G401 (cell line): ENCODE measurements at regions not wholly inside any gene's neighbourhood (a gene's known extent, or its start where the extent isn't known, plus 50 kb on each side); places are given as distances from the start of the nearest gene placed in this dataset.
"Not testable (repeated sequence)": the region's sequence is repeated elsewhere in the genome, so short reads cannot be mapped to it uniquely, and the experiment has no call there.

Source experiments
- DNase-seq: peaks from one replicate; pipeline ENCODE4 v3.0.0-alpha.2; 2015; ENCODE audit warnings: low spot score
- in situ Hi-C: cut with HindIII; loops from 2 replicates; pipeline ENCODE4 v1.10.0; 2016; ENCODE audit warnings: low sequenced_read_pairs, mixed read lengths

DNA sequence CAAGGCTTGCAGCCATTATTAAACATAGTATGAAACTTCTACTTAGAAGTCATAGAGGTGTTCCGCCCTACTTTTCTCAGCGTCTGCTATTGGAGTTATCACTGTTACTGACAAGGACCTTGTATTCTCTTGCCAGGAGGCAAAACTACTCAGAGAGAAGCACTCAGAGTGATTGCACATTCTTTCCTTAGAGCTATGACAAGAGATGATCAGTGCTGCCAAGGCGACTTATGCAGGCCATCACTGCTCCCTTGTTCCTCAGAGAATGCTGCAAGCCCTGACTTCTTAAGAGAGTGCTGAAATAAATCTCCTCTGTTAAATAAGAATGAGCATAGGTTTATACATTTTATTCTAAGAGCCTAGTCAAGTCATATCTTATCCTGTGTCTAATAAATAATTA is 534.6 kb upstream of the PHF14 start:
- DNase-seq = no peak
- in situ Hi-C loops = no loop called here

GRCh38 chr7:10455936-10456335 is 517.7 kb upstream of the PHF14 start:
- DNase-seq = no peak
- in situ Hi-C loops = no loop called here

DNA sequence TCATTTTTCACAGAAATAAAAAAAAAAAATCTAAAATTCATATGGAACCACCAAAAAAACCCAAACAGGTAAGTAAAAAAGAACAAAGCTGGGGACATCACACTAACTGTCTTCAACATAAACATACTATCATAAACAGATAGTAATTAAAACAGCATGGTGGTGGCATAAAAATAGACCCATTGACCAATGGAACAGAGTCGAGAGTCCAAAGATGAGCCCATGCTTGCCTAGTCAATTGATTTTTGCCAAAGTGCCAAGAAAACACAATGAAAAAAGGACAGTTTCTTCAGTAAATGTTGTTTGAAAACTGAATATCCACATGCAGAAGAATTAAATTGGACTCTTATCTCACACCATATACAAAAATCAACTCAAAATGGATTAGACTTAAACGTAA is 513.2 kb upstream of the PHF14 start:
- DNase-seq = no peak
- in situ Hi-C loops = no loop called here

- DNase-seq = no peak
- in situ Hi-C loops = no loop called here
Observed at GRCh38 chr7:10463701-10464100, 510.0 kb upstream of the PHF14 start.

DNA sequence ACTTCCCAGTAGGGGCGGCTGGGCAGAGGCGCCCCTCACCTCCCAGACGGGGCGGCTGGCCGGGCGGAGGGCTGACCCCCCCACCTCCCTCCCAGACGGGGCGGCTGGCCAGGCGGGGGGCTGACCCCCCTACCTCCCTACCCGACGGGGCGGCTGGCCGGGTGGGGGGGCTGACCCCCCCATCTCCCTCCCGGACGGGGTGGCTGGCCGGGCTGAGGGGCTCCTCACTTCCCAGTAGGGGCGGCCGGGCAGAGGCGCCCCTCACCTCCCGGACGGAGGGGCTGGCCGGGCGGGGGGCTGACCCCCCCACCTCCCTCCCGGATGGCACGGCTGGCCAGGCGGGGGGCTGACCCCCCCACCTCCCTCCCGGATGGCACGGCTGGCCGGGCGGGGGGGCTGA is 508.1 kb upstream of the PHF14 start:
- DNase-seq, in situ Hi-C loops: not testable (repeated sequence)

- in situ Hi-C loops = no loop called here
- no peak for DNase-seq
Observed at GRCh38 chr7:10468908-10469307, 504.8 kb upstream of the PHF14 start.

DNA sequence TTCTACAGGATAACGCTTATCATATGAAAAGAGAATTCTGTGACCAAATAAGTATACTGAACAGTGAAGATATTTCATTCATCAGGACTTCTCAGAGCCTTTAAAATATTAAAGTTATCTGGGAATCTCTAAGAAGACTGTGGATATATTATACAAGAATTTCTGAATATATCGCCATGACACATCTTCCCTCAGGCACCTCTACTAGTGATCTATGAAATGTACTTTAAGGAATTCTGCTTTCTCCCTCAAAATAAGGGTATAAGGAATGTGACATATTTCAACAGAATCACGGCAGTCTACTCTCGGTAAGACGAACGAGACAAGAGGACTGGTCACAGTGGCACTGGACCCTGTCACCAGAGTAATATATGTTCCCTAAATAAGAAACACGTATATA is 504.2 kb upstream of the PHF14 start:
- in situ Hi-C loops = no loop called here

GRCh38 chr7:10471280-10472058 is 502.2 kb upstream of the PHF14 start:
- no peak for DNase-seq
- in situ Hi-C loops = no loop called here

More for the DNA sequence above, 504.2 kb upstream of the PHF14 start:
- no peak for DNase-seq

DNA sequence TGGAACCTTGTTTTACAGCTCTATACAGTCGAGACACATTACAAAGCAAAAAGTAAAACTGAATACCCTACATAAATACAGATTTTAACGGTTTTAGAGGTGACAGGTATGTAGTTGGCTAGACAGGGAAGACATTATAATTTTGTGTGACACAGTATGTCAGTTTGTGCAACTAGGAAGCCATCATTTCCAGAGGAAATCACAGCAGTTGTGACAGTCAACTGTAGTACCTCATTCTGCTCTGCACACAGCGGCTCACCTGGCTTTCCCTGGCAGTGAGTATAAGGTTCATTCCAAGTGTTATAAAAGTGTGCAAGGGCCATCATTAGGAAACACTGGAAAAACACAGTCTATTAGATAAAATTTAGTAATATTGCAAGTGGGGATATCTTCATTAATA is 501.6 kb upstream of the PHF14 start:
- in situ Hi-C loops = no loop called here

GRCh38 chr7:10473569-10473968 is 500.1 kb upstream of the PHF14 start:
- in situ Hi-C loops = no loop called here
- DNase-seq = no peak

More for the DNA sequence above, 501.6 kb upstream of the PHF14 start:
- DNase-seq = no peak

GRCh38 chr7:10474048-10474447 is 499.6 kb upstream of the PHF14 start:
- in situ Hi-C loops = no loop called here
- no peak for DNase-seq

DNA sequence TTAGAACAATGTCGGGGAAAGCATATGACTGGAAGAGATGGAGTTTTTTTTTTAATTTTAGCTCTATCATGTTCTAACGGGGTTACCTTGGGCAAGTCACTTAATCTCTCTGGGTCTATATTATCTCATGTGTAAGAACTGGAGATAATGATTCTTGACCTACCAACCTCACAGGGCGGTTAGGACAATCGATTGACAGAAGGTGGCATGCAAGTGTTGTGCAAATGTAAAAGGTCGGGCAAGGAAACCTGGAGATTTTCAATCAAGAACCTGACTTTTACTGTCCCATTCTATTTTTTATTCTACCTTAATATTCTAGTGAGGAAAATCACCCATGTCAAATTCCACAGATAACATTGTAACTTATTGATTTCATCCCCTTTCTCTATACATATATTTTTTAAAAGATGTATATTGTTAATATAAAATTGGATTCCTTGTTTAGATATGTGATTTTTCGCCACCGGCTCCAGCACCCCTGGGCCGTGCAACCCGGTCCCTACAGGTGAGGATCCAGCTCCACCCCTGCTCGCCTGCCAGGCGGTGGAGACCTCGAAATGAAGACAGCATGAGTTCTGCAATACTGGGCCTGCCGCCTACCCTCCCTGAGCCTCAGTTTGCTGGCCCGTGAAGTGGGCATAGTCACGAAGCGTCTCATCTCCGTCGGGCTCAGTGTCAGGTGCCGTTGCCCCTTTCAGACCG is 497.6 kb upstream of the PHF14 start:
- in situ Hi-C loops = no loop called here
- no peak for DNase-seq

- in situ Hi-C loops = no loop called here
- no peak for DNase-seq
Observed at GRCh38 chr7:10476642-10477041, 497.0 kb upstream of the PHF14 start.

DNA sequence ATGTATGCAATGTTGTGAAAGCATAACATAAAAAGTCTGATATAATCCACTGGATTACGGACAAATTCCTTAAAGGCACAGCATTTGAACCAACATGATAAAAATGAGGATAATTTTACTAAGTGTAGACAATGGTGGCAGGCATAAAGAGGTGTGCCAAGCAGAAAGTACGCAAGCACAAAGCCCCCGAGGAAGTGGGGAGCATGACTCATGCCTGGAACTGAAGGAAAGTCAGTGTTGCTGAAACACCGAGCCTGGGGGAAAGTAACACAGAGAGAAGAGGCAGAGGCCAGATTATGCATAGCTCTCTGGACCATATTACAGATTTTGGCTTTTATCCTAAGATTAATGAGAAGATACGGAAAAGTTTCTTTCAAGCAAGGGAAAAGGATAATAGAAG is 490.0 kb upstream of the PHF14 start:
- no peak for DNase-seq
- in situ Hi-C loops = no loop called here

DNA sequence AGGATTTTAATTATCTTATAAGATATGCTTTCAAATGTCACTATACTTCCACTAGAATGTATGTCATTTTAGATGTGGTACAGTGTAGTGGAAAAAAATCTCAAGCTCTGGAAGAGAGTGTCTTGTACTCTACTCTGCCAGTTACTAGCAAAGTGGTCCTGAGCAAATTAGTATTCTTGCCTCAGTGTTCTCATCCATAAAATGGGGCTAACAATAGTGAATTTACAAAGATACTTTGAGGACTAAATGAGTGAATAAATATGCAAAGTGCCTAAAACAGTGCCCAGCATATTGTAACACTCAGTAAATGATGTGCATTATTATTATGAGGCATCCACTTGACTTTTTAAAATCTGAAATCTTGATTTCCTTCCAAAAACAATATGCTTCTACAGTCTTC is 488.9 kb upstream of the PHF14 start:
- in situ Hi-C loops = no loop called here
- DNase-seq = no peak

DNA sequence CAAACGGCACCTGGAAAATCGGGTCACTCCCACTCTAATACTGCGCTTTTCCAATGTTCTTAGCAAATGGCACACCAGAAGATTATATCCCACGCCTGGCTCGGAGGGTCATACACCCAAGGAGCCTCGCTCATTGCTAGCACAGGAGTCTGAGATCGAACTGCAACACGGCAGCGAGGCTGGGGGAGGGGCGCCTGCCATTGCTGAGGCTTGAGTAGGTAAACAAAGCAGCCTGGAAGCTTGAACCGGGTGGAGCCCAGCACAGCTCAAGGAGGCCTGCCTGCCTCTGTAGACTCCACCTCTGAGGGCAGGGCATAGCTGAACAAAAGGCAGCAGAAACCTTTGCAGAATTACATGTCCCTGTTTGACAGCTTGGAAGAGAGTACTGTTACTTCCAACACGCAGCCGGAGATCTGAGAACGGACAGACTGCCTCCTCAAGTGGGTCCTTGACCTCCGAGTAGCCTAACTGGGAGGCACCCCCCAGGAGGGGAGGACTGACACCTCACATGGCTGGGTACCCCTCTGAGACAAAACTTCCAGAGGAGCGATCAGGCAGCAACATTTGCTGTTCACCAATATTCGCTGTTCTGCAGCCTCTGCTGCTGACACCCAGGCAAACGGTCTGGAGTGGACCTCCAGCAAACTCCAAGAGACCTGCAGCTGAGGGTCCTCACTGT is 472.3 kb upstream of the PHF14 start:
- DNase-seq, in situ Hi-C loops: not testable (repeated sequence)

GRCh38 chr7:10507032-10507431 is 466.6 kb upstream of the PHF14 start:
- in situ Hi-C loops = no loop called here
- no peak for DNase-seq

- DNase-seq = no peak
- in situ Hi-C loops = no loop called here
Observed at GRCh38 chr7:10521306-10521705, 452.4 kb upstream of the PHF14 start.

- in situ Hi-C loops, DNase-seq: not testable (repeated sequence)
Observed at GRCh38 chr7:10533429-10533828, 440.2 kb upstream of the PHF14 start.

- DNase-seq = no peak
- in situ Hi-C loops = no loop called here
Observed at GRCh38 chr7:10536561-10536960, 437.1 kb upstream of the PHF14 start.
